Progenitor cell of endocrine pancreas (in vitro differentiated cells): ENCODE measurements at regions not wholly inside any gene's neighbourhood (a gene's known extent, or its start where the extent isn't known, plus 50 kb on each side); places are given as distances from the start of the nearest gene placed in this dataset.
"Not testable (repeated sequence)": the region's sequence is repeated elsewhere in the genome, so short reads cannot be mapped to it uniquely, and the experiment has no call there.

Experiments
- DNase-seq: peaks from one replicate; pipeline ENCODE4 v3.0.0; 2021; ENCODE audit warnings: low spot score; ENCODE audit not compliant: unreplicated experiment
- H3K27ac Mint-ChIP-seq: 2 replicates; pipeline ENCODE4 v1.8.0; 2021; ENCODE audit warnings: mild to moderate bottlenecking, moderate library complexity, mixed read lengths
- H3K27me3 Mint-ChIP-seq: 2 replicates; pipeline ENCODE4 v1.8.0; 2021; ENCODE audit warnings: mixed read lengths
- H3K36me3 Mint-ChIP-seq: 2 replicates; pipeline ENCODE4 v1.8.0; 2022; ENCODE audit warnings: mixed read lengths; ENCODE audit not compliant: insufficient read depth
- H3K4me1 Mint-ChIP-seq: 2 replicates; pipeline ENCODE4 v1.8.0; 2021; ENCODE audit warnings: low read depth, mixed read lengths
- H3K4me3 Mint-ChIP-seq: 2 replicates; pipeline ENCODE4 v1.8.0; 2021; ENCODE audit warnings: low read depth, mild to moderate bottlenecking, moderate library complexity, mixed read lengths
- H3K9me3 Mint-ChIP-seq: 2 replicates; pipeline ENCODE4 v1.8.0; 2021; ENCODE audit warnings: low read depth, mixed read lengths
- CTCF ChIP-seq: fragments of 200-600 bp; sonication (generic); IDR thresholded peaks from one replicate; pipeline ENCODE4 v1.5.0; 2021; ENCODE audit warnings: antibody characterized with exemption, mild to moderate bottlenecking; ENCODE audit not compliant: unreplicated experiment

GRCh38 chr1:78731674-78732073 lies 82.0 kb downstream of the IFI44 start:
- no peak for TF ChIP-seq CTCF
- H3K27ac Mint-ChIP-seq, result no peak overlapping the region
- H3K9me3 Mint-ChIP-seq, result no peaks in the 10 kb centered on the region
- H3K36me3 Mint-ChIP-seq, result no peaks in the 10 kb centered on the region
- H3K4me1 Mint-ChIP-seq, result no peaks in the 10 kb centered on the region
- DNase-seq, result no peak
- peaks cover 4% of the 10 kb centered on the region for H3K27me3 Mint-ChIP-seq
- H3K4me3 Mint-ChIP-seq, result no peak overlapping the region

- Mint-ChIP-seq H3K9me3 (peaks cover 14% of the 10 kb centered on the region), H3K27me3 (no peaks in the 10 kb centered on the region), H3K4me1 (no peaks in the 10 kb centered on the region), H3K27ac (no peak overlapping the region), H3K36me3 (no peaks in the 10 kb centered on the region), H3K4me3 (no peak overlapping the region)
- TF ChIP-seq CTCF, result no peak
- no peak for DNase-seq
Measured at GRCh38 chr1:78737241-78737640, 87.6 kb downstream of the IFI44 start.

GRCh38 chr1:78743626-78744025 lies 94.0 kb downstream of the IFI44 start:
- Mint-ChIP-seq H3K27ac (no peak overlapping the region), H3K4me1 (no peaks in the 10 kb centered on the region), H3K9me3 (peaks cover 10% of the 10 kb centered on the region), H3K27me3 (no peaks in the 10 kb centered on the region), H3K4me3 (no peak overlapping the region), H3K36me3 (no peaks in the 10 kb centered on the region)
- no peak for TF ChIP-seq CTCF
- no peak for DNase-seq

GRCh38 chr1:78745111-78745510 lies 95.5 kb downstream of the IFI44 start:
- H3K9me3 Mint-ChIP-seq, result peaks cover 3% of the 10 kb centered on the region
- no peak overlapping the region for H3K4me3 Mint-ChIP-seq
- H3K36me3 Mint-ChIP-seq, result no peaks in the 10 kb centered on the region
- no peak overlapping the region for H3K27ac Mint-ChIP-seq
- H3K27me3 Mint-ChIP-seq, result no peaks in the 10 kb centered on the region
- no peaks in the 10 kb centered on the region for H3K4me1 Mint-ChIP-seq
- no peak for DNase-seq
- no peak for TF ChIP-seq CTCF

- DNase-seq, H3K36me3 Mint-ChIP-seq, H3K4me3 Mint-ChIP-seq, H3K4me1 Mint-ChIP-seq, H3K27ac Mint-ChIP-seq, H3K27me3 Mint-ChIP-seq, H3K9me3 Mint-ChIP-seq: not testable (repeated sequence)
Measured at GRCh38 chr1:78753679-78754078, 104.0 kb downstream of the IFI44 start.

- no peaks in the 10 kb centered on the region for H3K4me1 Mint-ChIP-seq
- H3K4me3 Mint-ChIP-seq, result no peak overlapping the region
- TF ChIP-seq CTCF, result no peak
- no peak overlapping the region for H3K27ac Mint-ChIP-seq
- peaks cover 7% of the 10 kb centered on the region for H3K9me3 Mint-ChIP-seq
- DNase-seq, result no peak
- H3K36me3 Mint-ChIP-seq, result no peaks in the 10 kb centered on the region
- no peaks in the 10 kb centered on the region for H3K27me3 Mint-ChIP-seq
Measured at GRCh38 chr1:78755986-78756385, 106.4 kb downstream of the IFI44 start.
